Kidney tubule cell (primary cell): ENCODE measurements at regions not wholly inside any gene's neighbourhood (a gene's known extent, or its start where the extent isn't known, plus 50 kb on each side); places are given as distances from the start of the nearest gene placed in this dataset.
"Not testable (repeated sequence)": the region's sequence is repeated elsewhere in the genome, so short reads cannot be mapped to it uniquely, and the experiment has no call there.

Experiments
- DNase-seq: peaks from one replicate; pipeline ENCODE4 v3.0.0-alpha.2; 2018; ENCODE audit warnings: low spot score

DNA sequence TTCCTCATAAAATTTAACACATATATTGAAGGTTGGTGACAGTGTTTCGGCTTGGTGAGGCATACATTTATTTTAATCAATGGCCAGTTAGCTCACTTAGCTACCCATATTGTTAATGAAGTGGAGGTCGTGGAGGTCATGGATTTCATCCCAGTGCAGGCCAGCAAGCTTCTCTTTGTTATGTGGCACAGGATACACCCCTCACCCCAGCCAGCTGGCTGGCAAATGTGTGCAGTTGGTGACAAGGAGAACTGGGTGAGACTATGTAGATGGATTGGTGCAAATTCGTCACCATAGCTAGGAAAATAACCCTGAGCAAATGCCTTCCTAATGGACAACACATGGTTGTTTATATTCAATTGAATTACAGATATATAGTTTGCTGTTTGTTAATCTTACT lies 50.5 kb upstream of the FOXP2 start:
- DNase-seq = no peak

GRCh38 chr7:114363292-114363691 lies 51.3 kb upstream of the FOXP2 start:
- no peak for DNase-seq

- DNase-seq = no peak
Measured at GRCh38 chr7:114358911-114359310, 55.7 kb upstream of the FOXP2 start.

- DNase-seq = peak; percentile 26
Measured at GRCh38 chr7:114356133-114356532, 58.5 kb upstream of the FOXP2 start.

DNA sequence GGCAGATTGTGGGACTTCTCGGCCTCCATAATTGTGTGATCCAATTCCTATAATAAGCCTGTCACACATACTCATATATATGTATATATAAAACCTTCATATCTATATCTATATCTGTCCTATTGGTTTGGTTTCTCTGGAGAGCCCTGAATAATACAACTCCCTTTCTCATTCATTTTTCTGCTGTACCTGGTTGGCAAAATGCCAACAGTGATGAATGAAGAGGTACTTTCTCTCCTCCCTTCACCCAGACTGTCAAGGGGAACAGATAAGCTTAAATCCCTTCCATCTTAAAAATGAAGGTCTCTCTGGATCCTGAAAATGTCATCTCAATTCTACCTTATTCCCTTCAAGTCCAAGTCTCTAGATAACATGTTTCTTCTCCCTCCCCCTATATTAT lies 60.3 kb upstream of the FOXP2 start:
- DNase-seq = no peak

DNA sequence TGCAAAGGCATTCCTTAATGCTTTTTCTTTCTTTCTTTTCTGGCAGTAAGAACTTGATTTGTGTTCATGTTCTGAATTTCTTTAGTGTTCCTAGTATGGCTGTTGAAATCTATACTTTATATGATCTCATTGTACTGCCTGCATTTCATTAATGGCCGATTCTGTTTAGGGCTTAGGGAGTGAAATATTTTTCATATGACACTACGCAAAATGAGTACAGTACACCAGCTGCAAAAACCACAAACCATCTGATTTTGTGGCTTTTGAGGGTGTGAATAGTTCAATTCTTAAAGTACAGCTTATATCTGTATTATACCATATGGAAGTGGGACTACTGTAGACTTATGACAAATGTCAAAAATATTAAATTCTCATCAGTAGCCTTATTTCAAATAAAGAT lies 69.1 kb upstream of the FOXP2 start:
- peak; percentile 1 for DNase-seq

DNA sequence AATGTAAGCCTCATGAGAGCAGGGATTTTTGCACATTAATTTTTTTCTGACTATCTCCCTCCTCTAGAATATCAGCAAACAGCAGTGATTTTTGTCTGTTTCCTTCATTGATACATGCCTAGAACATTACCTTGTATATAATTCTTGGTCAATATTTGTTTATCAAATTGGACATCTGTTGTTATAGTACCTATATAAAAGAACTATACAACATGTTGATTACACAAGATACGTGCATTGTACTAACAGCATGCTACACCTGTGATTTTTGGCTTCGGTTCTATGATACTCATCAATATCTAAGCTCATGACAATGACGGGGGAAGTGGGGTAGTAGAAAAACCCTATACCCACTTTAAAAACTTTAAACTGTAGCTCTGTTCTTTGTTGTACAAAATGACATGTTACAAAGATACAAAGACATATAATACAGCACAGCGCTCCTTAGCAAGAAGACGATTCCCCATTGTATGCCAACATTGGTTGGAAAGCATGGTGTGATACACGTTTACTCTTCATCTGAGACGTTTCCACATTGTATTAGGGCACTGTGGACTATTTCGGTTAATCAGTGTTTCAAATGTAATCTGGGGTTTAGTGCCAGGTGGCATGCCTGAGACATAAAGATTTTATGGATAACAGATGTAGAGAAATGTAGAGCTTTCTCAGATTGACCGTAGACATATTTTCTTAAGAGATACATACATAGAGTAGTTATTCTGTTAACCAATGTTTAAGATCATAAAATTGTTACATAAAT lies 70.5 kb upstream of the FOXP2 start:
- no peak for DNase-seq

DNA sequence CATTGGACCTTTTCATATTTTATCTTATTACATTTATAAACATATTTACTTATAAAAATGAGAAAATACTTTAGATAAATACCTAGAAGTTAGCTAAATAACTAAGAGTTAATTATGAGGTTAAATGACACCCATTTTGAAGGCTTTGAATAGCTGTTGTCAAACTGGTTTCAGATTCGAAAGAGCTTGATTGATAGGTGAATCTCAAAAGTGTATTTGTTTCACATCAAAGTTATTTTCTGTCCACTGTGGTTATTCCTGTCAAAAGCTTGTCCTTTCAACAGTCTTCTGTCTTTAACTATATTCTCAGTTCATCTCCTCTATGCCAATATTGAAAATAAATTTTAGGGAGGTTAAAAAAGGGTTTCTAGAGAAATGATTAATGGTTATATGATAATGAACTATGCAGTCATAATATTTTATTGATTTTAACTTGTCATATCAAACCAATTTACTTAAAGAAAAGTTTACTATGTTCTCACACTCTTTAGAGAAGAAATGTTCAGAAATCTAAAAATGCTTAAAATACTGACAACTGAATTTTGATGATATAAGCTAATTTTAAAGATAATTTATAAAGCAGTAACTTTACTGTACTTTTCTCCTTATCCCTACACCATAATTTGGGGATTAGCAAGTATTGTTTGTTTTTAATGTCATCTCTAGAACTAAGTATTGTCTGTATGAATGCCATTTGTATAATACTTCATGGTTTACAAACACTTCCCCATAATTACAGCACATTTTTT lies 72.0 kb upstream of the FOXP2 start:
- no peak for DNase-seq

- no peak for DNase-seq
Measured at GRCh38 chr7:114341648-114342047, 73.0 kb upstream of the FOXP2 start.

DNA sequence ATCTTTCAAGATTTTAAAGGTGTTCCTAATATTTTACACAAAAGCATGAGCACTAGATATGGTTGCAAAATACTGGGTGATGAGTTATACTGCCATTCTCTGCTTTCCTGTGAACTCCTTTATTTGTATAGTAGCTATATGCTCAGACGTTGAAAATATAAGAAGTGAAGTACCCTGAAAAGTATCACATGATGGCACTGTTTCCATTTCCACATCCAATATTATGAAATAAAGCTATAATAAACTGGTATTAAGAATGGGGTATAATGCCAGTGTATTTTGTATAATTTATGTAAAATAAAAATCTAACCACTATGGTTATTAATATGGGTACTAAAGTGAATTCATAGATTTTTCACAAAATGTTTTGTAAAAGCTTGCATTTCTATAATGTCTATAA lies 79.6 kb upstream of the FOXP2 start:
- DNase-seq = no peak

- not testable (repeated sequence) for DNase-seq
Measured at GRCh38 chr7:114329458-114329857, 85.2 kb upstream of the FOXP2 start.

- no peak for DNase-seq
Measured at GRCh38 chr7:114317450-114318098, 97.0 kb upstream of the FOXP2 start.

DNA sequence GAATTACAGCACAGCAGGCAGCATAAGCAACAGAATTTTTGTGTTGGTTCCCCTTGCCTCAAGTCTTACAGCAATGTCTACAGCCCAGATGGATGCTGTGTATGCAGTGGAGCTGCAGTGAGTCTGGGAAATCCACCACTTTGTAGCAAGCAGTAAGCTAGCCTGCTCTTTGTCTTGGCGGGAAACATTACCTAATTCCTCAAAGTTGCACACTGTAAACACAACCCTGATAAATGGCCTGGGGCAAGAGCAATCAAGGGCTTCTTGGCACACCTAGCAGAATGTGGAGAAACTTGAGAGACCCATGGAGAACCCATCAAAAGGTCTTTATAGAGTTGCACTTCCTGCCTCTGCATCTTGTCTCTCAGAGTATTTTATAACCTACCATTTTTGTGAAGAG lies 102.0 kb upstream of the FOXP2 start:
- no peak for DNase-seq

DNA sequence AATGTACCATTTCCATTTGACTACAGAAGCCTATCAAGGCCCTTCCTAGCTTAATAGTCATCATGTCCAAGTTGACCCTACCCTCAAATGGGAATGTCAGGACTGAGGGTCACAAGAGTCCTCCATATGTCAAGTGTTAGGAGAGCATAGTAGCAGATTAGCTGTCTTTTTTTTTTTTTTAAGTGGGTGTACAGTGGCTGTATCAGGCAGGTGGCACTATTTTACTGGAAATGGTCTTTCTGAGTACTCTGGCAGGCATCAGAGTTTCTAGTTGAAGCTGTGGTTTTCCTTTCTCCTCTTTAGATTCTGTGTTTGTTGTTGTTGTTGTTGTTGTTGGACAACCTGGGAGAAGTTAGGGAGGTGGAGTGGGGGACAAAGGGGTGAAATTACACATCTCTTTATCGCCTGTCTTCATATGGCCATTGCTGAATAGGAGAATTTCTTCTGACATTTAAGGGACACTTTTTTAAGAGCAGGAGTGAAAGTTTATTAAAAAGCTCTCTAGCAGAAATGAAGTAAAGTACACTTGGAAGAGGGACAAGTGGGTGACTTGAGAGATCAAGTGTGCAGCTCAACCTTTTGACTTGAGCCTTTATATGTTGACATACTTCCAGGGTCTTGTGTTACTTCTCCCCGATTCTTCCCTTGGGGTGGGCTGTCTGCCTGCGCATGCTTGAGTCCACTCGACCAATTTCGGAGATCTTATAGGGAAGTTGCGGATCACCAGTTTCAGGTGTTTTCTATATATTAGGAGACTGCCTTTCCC lies 104.1 kb upstream of the FOXP2 start:
- DNase-seq = no peak

- no peak for DNase-seq
Measured at GRCh38 chr7:114309729-114310128, 104.9 kb upstream of the FOXP2 start.

- peak; percentile 60 for DNase-seq
Measured at GRCh38 chr7:114303301-114303700, 111.3 kb upstream of the FOXP2 start.

GRCh38 chr7:114302858-114303257 lies 111.8 kb upstream of the FOXP2 start:
- DNase-seq = peak; percentile 82

GRCh38 chr7:114298011-114298410 lies 116.6 kb upstream of the FOXP2 start:
- DNase-seq = no peak

- DNase-seq = no peak
Measured at GRCh38 chr7:114297121-114297520, 117.5 kb upstream of the FOXP2 start.

GRCh38 chr7:114295522-114295921 lies 119.1 kb upstream of the FOXP2 start:
- no peak for DNase-seq

GRCh38 chr7:114294036-114294435 lies 120.6 kb upstream of the FOXP2 start:
- no peak for DNase-seq

DNA sequence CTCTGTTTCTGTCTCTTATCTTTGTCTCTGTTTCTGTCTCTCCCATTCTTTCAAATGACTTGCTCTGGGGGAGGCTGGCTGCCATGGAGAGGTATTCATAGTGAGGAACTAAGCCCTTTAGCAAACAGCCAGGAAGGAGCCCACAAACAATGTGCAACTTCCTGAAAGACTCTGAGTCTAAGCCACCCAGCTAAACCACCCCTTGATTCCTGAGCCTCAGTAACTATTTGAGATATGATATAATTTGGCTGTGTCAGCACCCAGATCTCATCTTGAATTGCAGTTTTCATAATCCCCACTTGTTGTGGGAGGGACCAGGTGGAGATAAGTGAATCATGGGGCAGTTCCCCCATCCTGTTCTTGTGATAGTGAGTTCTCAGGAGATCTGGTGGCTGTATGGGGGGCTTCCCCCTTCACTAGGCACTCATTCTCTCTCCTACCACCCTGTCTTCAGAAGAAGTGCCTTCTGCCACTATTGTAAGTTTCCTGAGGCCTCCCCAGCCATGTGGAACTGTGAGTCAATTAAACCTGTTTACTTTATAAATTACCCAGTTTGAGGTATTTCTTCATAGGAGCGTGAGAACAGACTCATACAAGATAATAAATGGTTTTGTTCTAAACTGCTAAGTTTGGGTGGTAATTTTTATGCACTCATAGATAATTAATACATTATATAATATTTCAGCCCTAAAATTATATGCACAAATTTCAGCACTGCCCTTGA lies 121.2 kb upstream of the FOXP2 start:
- DNase-seq = peak; percentile 26
